ENCODE measurements at regions not wholly inside any gene's neighbourhood (a gene's known extent, or its start where the extent isn't known, plus 50 kb on each side); places are given as distances from the start of the nearest gene placed in this dataset.

GRCh38 chr9:97751531-97751930 lies 54.4 kb upstream of the XPA start:
- Histone ChIP-seq H2BK15ac (ENCODE audit: low read depth, low read length) (no peak overlapping the region), H2AFZ (ENCODE audit: low read length) (no peak overlapping the region), H4K5ac (ENCODE audit: insufficient read length, low read depth, low read length) (no peak overlapping the region), H3K14ac (ENCODE audit: insufficient read depth, low read length) (no peak overlapping the region), H3K9me3 (ENCODE audit: control insufficient read depth, low read depth, low read length) (no peaks in the 10 kb centered on the region), H3K4me1 (ENCODE audit: insufficient read depth, low read length) (no peaks in the 10 kb centered on the region), H3K27me3 (ENCODE audit: insufficient read depth, low read length) (no peaks in the 10 kb centered on the region), H3K79me2 (ENCODE audit: insufficient read depth, low read length) (no peaks in the 10 kb centered on the region), H3K79me1 (ENCODE audit: insufficient read depth, low read depth, low read length, poor library complexity, severe bottlenecking) (no peaks in the 10 kb centered on the region), H3T11ph (ENCODE audit: low read length) (no peak overlapping the region), H4K8ac (replicated peaks; ENCODE audit: insufficient read length, low read depth, low read length) (no peak overlapping the region), H3K23ac (ENCODE audit: insufficient read length, low read depth, low read length) (no peak overlapping the region), H3K56ac (ENCODE audit: insufficient read length, low read depth, low read length) (no peak overlapping the region), H2BK12ac (ENCODE audit: insufficient read length, low read depth, low read length) (no peak overlapping the region), H3K4ac (ENCODE audit: low read depth, low read length) (no peak overlapping the region), H2BK20ac (ENCODE audit: low read depth, low read length, poor library complexity, severe bottlenecking) (no peak overlapping the region), H4K91ac (ENCODE audit: insufficient read length, low read depth, low read length) (no peak overlapping the region), H2BK120ac (ENCODE audit: low read depth, low read length, poor library complexity, severe bottlenecking) (no peak overlapping the region), H3K18ac (ENCODE audit: insufficient read length, low read depth, low read length) (no peak overlapping the region), H4K20me1 (ENCODE audit: control insufficient read depth, insufficient read depth, insufficient read length) (no peaks in the 10 kb centered on the region), H3K27ac (ENCODE audit: insufficient read length, low read depth, low read length) (no peak overlapping the region), H3K23me2 (ENCODE audit: insufficient read length, low read depth, low read length, poor library complexity, severe bottlenecking) (no peaks in the 10 kb centered on the region), H2AK5ac (ENCODE audit: insufficient read length, low read length) (no peak overlapping the region), H3K4me2 (ENCODE audit: insufficient read depth, insufficient read length, low read length) (no peak overlapping the region), H2BK5ac (ENCODE audit: insufficient read length, low read length) (no peak overlapping the region), H3K9ac (ENCODE audit: extremely low read depth, insufficient read length, low read length) (no peak overlapping the region)
- peaks cover 0 to 4% (median 0%) of the 10 kb centered on the region in 3 experiments; a peak in 1 of 7 replicates for H3K36me3 Mint-ChIP-seq (ENCODE audit: insufficient read depth in 1 of 3, low read depth in 3 of 3)
- H3K4me3 Mint-ChIP-seq, result no peak overlapping the region
- H3K27me3 Mint-ChIP-seq (ENCODE audit: low read depth), result peaks cover 39% of the 10 kb centered on the region
- H3K4me1 Mint-ChIP-seq, result peaks cover 13 to 16% of the 10 kb centered on the region in 2 experiments; a peak in 3 of 4 replicates
- TF ChIP-seq CTCF (conservative IDR thresholded peaks at IDR 0.05), result no peak
- H3K27ac Mint-ChIP-seq, result no peak overlapping the region
- DNase-seq, result no peak
- H3K9me3 Mint-ChIP-seq, result peaks cover 14 to 17% of the 10 kb centered on the region in 2 experiments
